ENCODE measurements at regions not wholly inside any gene's neighbourhood (a gene's known extent, or its start where the extent isn't known, plus 50 kb on each side); places are given as distances from the start of the nearest gene placed in this dataset.

DNA sequence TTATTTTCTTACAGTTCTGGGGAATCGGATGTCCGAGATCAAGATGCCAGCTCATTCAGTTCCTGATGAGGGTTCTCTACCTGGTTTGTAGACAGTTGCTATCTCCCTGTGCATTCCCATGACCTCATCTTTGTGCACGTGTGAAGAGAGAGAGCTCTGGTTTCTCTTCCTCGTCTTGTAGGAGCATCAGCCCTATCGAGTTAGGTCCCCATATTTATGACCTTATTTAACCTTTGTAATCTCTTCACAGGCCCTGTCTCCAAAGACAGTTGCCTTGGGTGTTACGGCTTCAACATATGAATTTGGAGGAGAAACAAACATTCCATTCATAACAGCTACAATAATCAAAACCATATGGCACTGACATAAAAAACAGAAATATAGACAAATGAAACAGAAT lies 455.3 kb downstream of the HACE1 start:
- Histone ChIP-seq H3K27me3 (no peaks in the 10 kb centered on the region), H3K4me1 (no peaks in the 10 kb centered on the region), H3K36me3 (no peaks in the 10 kb centered on the region), H3K4me3 (no peak overlapping the region), H3K27ac (no peak overlapping the region), H3K9me3 (no peaks in the 10 kb centered on the region)
- WGBS, 2 donors = 73 to 76% methylated on average over 6 of the region's 6 CpGs
- TF ChIP-seq EP300 (IDR thresholded peaks at IDR 0.05) = no peak
- TF ChIP-seq, protein P1, sequence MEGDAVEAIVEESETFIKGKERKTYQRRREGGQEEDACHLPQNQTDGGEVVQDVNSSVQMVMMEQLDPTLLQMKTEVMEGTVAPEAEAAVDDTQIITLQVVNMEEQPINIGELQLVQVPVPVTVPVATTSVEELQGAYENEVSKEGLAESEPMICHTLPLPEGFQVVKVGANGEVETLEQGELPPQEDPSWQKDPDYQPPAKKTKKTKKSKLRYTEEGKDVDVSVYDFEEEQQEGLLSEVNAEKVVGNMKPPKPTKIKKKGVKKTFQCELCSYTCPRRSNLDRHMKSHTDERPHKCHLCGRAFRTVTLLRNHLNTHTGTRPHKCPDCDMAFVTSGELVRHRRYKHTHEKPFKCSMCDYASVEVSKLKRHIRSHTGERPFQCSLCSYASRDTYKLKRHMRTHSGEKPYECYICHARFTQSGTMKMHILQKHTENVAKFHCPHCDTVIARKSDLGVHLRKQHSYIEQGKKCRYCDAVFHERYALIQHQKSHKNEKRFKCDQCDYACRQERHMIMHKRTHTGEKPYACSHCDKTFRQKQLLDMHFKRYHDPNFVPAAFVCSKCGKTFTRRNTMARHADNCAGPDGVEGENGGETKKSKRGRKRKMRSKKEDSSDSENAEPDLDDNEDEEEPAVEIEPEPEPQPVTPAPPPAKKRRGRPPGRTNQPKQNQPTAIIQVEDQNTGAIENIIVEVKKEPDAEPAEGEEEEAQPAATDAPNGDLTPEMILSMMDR (IDR thresholded peaks at IDR 0.05) = no peak
- TF ChIP-seq POLR2AphosphoS5 (IDR thresholded peaks at IDR 0.05) = no peak
- TF ChIP-seq POLR2A (IDR thresholded peaks at IDR 0.05) = no peak
- DNase-seq = no peak
- intact Hi-C loops (cut with DNase I) = no loop called here

DNA sequence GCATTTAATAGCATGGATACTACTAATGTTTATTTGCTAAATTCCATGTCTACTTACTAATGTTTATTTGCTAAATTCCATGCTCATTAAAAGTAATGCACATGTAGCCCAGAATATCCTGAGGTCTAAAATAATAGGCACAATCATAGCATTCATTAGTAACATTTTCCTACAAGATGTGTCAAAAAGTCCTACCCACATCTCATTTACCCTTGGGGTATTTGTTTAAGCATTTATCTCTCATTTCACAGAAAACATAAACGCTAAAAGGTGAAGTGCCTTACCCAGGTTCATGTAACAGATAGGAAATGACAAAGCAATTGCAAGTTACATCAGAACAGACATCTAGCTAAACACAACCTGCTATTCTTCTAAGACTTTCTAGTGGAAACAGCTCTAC lies 457.1 kb downstream of the HACE1 start:
- H3K4me3 ChIP-seq = no peak overlapping the region
- H3K27ac ChIP-seq = no peak overlapping the region
- H3K4me1 ChIP-seq = no peaks in the 10 kb centered on the region
- no peak for DNase-seq
- TF ChIP-seq POLR2AphosphoS5 (IDR thresholded peaks at IDR 0.05) (no peak), EP300 (IDR thresholded peaks at IDR 0.05) (no peak), POLR2A (IDR thresholded peaks at IDR 0.05) (no peak)
- TF ChIP-seq, protein P1 (IDR thresholded peaks at IDR 0.05) = no peak
- intact Hi-C loops (cut with DNase I) = no loop called here
- H3K9me3 ChIP-seq = no peaks in the 10 kb centered on the region
- no peaks in the 10 kb centered on the region for H3K27me3 ChIP-seq
- 67 to 84% methylated on average over 1 of the region's 1 CpG for WGBS, 2 donors
- H3K36me3 ChIP-seq = no peaks in the 10 kb centered on the region

DNA sequence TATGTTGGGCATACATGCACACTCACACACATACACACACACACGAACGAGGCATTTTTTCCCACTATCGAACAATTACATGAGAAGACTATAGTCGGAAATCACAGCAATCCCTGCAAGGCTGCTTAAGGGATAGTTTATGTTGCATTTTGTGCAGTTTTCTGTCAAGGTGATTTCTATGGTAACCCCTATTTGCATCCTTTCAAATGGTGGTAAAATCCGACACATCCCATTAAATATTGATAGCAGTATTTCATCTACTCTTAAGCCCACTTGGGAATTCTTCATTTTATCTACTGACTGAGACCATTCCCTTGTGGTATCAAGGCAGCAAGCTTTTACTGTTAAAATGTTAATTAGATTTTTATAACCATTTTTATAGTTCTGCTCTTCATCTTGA lies 457.8 kb downstream of the HACE1 start:
- no peaks in the 10 kb centered on the region for H3K36me3 ChIP-seq
- no peak for DNase-seq
- TF ChIP-seq, protein P1 (IDR thresholded peaks at IDR 0.05) = no peak
- TF ChIP-seq POLR2AphosphoS5 (IDR thresholded peaks at IDR 0.05) (no peak), POLR2A (IDR thresholded peaks at IDR 0.05) (no peak), EP300 (IDR thresholded peaks at IDR 0.05) (no peak)
- WGBS, 2 donors = 89 to 93% methylated on average over 5 of the region's 5 CpGs
- no peak overlapping the region for H3K27ac ChIP-seq
- H3K27me3 ChIP-seq = no peaks in the 10 kb centered on the region
- intact Hi-C loops (cut with DNase I) = no loop called here
- H3K4me3 ChIP-seq = no peak overlapping the region
- H3K9me3 ChIP-seq = no peaks in the 10 kb centered on the region
- no peaks in the 10 kb centered on the region for H3K4me1 ChIP-seq

DNA sequence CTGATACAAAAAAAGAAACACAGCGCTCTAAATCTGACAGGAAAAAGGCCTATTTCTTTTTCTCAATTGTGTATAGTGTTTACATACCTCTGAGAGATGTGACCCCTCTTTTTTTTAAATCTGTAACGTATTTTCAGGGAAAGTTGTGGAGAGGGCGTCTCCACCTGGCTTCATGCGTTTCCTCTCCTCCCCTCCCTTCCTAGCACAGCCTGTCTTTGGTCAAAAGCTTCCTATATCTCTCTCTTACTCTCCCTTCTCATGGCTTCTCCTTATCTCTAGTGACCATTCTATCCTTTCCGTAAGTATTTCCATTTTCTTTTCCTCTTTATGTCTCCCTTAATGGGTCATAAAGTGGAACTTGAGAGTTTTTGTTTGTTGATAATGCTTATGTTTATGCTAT lies 458.9 kb downstream of the HACE1 start:
- no peak for DNase-seq
- Histone ChIP-seq H3K27ac (no peak overlapping the region), H3K9me3 (no peaks in the 10 kb centered on the region), H3K4me1 (no peaks in the 10 kb centered on the region), H3K27me3 (no peaks in the 10 kb centered on the region), H3K4me3 (no peak overlapping the region), H3K36me3 (no peaks in the 10 kb centered on the region)
- intact Hi-C loops (cut with DNase I) = no loop called here
- WGBS, 2 donors = 62 to 75% methylated on average over 5 of the region's 5 CpGs
- TF ChIP-seq, protein P1 (IDR thresholded peaks at IDR 0.05) = no peak
- TF ChIP-seq POLR2A (IDR thresholded peaks at IDR 0.05) (no peak), POLR2AphosphoS5 (IDR thresholded peaks at IDR 0.05) (no peak), EP300 (IDR thresholded peaks at IDR 0.05) (no peak)

DNA sequence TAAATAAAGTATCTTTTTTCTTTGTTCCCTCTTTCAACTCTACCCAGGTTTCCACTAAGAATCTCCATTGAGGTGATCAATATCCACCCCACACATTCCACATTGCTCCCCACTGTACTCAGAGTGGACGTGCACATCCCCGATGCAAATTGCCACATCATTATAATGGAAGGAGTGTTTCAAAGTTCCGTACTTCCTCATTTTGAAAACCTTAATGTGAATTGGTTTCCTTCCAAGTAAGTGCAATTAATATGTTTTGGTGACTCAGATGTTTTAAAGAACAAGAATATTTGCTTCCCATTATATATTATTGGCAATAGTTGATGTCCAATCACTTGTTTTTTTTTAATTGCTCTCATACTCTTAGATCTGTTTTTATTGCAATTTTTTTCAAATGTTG lies 463.6 kb downstream of the HACE1 start:
- DNase-seq = no peak
- Histone ChIP-seq H3K4me3 (no peak overlapping the region), H3K27ac (no peak overlapping the region), H3K9me3 (no peaks in the 10 kb centered on the region), H3K4me1 (no peaks in the 10 kb centered on the region), H3K27me3 (no peaks in the 10 kb centered on the region), H3K36me3 (no peaks in the 10 kb centered on the region)
- WGBS, 2 donors = 39 to 41% methylated on average over 3 of the region's 3 CpGs
- TF ChIP-seq POLR2A (IDR thresholded peaks at IDR 0.05) (no peak), EP300 (IDR thresholded peaks at IDR 0.05) (no peak), POLR2AphosphoS5 (IDR thresholded peaks at IDR 0.05) (no peak)
- TF ChIP-seq, protein P1 (IDR thresholded peaks at IDR 0.05) = no peak
- intact Hi-C loops (cut with DNase I) = no loop called here
